GM12872 (cell line): ENCODE measurements at regions not wholly inside any gene's neighbourhood (a gene's known extent, or its start where the extent isn't known, plus 50 kb on each side); places are given as distances from the start of the nearest gene placed in this dataset.

Experiments used
- TF ChIP-seq, protein P1 (sequence below): IDR thresholded peaks from 3 replicates; pipeline ENCODE4 v1.5.1; 2011; ENCODE audit warnings: low read depth, mild to moderate bottlenecking, low read length, moderate library complexity; ENCODE audit not compliant: insufficient read depth

DNA sequence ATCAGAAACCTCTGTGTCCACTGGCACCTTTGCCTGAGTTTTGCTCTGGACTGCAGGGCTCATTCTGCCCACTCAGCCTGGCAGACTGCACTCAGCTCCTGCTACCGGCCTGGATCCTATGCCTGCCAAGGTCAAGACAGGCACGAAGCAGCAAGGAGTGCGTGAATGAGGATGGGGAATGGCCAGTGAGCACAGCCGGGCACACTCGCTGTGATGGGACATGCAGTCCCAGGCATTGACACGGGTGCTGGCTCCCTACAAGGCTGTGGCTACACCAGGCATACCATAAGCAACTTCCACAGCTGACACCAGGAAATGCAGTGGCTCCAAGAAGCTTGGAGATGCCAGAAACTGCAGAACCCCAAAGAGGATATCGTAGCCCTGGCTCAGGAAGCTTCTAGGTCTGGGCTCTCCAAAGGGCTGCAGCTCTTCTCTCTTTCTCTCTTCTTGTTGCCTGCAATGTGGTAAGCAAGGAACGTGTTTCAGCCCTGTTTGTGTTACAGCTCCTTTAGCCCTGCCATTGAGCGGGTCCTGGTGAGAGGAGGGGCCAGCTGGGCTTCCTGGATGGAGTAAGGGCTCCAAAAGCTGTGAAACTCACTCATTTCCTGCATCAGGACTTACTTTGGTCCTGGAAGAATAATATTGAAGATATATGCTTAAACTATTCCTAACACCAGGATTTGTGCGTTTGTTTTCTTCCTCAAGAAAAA is 832.6 kb upstream of the SLITRK5 start:
- TF ChIP-seq, protein P1, sequence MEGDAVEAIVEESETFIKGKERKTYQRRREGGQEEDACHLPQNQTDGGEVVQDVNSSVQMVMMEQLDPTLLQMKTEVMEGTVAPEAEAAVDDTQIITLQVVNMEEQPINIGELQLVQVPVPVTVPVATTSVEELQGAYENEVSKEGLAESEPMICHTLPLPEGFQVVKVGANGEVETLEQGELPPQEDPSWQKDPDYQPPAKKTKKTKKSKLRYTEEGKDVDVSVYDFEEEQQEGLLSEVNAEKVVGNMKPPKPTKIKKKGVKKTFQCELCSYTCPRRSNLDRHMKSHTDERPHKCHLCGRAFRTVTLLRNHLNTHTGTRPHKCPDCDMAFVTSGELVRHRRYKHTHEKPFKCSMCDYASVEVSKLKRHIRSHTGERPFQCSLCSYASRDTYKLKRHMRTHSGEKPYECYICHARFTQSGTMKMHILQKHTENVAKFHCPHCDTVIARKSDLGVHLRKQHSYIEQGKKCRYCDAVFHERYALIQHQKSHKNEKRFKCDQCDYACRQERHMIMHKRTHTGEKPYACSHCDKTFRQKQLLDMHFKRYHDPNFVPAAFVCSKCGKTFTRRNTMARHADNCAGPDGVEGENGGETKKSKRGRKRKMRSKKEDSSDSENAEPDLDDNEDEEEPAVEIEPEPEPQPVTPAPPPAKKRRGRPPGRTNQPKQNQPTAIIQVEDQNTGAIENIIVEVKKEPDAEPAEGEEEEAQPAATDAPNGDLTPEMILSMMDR = no peak

DNA sequence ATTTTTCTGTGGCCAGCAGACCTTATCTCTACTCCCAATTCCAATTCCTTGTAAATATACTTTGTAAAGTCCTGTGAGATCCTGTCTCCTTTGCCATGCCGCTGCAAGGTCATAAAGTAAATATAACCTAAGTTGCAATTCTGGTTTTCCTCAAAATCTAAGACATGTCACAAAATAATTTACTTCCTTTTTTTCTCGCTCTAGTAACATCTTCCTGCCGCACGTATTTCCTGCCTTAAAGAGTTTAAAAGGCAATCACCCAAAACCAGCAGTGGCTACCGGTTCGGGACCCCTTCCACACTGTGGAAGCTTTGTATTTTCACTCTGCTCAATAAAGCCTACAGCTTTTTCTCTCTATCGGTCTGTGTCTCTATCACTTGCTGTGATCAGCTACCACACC is 832.0 kb upstream of the SLITRK5 start:
- TF ChIP-seq, protein P1 = no peak

DNA sequence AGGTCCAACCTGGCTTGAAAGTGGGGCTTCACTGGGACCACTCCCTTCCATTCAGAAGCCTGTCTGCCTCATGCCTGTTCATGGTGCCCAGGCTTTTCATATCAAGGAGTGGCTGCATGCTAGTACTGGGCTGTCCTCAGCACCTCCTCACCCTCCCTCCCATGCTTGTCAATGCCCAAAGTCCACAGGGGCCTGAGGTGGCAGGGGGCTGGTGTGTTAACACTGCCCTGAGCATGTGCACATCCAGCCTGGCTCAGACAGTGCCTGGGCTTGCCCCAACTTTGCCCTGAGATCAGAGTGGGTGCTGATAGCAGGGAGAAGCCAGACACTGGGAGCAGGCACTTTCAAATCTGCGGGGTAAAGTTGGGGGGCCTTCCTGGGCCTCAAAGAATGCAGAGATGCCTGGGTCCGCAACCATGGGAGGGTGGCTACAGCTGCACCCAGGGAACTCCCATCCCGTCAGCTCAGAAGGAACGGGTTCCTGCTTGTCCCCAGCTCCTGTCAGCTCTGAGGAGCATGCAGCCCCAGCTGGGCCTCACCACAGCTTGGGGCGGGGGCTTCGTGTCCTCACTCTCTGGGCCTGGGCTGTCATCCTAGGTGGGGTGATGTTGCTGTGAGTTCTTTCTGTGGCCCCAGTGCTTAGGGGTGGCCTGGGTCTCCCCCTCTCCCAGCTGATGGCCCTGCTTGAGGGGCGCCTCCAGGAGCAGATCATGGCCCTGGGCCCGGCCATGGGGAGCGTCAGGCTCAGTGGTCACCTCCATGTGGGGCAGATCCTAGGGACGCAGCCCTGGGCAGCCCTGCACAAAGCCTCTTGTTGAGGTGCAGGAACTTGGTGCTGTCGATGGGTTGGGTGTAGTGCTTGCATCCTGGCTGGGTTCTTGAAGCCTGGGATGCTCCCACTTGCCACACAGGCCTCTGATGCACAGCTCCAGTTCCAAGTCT is 830.6 kb upstream of the SLITRK5 start:
- TF ChIP-seq, protein P1 = no peak

DNA sequence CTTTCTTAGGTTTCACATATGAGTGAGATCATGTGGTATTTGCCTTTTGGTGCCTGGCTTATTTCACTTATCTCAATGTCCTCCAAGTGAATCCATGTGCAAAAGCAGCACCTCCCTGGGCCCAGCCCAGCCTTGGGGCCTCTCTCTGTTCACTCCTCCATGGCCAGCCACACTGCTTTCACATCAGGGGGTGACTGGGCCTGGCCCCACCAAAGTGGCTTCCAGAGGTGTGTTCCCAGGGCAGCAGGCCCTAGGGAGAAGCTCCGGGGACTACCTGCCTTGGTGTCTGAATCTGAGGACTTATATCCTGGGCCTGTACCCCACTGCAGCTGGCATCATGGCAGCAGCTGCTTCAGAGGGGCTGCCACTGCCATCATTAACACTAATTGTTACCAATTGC is 829.9 kb upstream of the SLITRK5 start:
- TF ChIP-seq, protein P1 = no peak

DNA sequence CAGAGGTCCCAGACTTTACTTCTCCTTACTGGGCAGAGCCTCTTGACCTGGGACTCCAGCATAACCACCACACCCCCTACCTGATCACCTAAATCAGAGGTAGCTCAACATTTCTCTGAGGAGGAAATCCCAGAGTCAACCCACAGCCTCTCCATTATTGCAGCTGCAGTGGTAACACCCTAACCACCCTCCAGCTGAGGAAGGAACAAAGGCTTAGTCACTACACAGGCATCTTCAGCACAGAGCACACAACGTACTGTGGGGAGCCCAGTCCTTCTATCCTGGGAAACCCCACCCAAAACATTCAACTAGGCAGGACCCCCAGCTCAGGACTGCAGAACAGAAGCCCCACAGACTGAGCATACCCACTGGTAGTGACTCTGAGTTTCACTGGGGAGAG is 824.7 kb upstream of the SLITRK5 start:
- TF ChIP-seq, protein P1 = no peak

DNA sequence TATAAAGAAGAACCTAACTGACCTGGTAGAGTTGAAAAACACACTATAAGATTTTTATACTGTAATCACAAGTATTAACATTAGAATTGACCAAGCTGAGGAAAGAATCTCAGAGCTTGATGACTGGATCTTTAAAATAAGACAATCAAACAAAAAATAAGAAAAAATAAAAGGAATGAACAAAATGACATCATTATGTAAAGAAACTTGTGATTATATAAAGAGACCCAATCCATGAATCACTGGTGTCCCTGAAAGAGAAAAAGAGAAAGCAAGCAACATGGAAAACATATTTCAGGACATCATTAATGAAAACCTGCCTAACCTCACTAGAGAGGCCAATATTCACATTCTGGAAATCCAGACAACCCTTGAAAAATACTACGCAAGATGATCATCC is 822.5 kb upstream of the SLITRK5 start:
- TF ChIP-seq, protein P1 = no peak

DNA sequence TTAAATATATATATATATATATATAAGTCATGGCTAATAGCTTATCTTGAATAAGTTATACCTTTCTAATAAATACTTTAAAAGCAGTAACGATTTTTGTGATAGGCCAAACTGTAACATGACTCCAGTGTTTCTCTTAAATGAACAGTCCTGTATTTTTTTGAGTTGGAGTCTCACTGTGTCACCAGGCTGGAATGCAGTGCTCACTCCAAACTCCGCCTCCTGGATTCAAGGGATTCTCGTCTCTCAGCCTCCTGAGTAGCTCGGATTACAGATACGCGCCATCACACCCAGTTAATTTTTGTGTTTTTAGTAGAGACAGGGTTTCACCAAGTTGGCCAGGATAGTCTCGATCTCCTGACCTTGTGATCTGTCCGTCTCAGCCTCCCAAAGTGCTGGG is 814.2 kb upstream of the SLITRK5 start:
- TF ChIP-seq, protein P1 = no peak
